GM12875 (cell line): ENCODE measurements at regions not wholly inside any gene's neighbourhood (a gene's known extent, or its start where the extent isn't known, plus 50 kb on each side); places are given as distances from the start of the nearest gene placed in this dataset.

ENCODE experiments used
- H3K4me3 ChIP-seq: one replicate; pipeline ENCODE4 v1.5.1; 2011; ENCODE audit warnings: low read depth, low read length, control low read depth
- TF ChIP-seq, protein P1 (sequence below): IDR thresholded peaks from 2 replicates; pipeline ENCODE4 v1.5.1; 2011; ENCODE audit warnings: low read depth, mild to moderate bottlenecking, control low read depth, inconsistent platforms, low read length, moderate library complexity, borderline replicate concordance; ENCODE audit not compliant: insufficient read depth

DNA sequence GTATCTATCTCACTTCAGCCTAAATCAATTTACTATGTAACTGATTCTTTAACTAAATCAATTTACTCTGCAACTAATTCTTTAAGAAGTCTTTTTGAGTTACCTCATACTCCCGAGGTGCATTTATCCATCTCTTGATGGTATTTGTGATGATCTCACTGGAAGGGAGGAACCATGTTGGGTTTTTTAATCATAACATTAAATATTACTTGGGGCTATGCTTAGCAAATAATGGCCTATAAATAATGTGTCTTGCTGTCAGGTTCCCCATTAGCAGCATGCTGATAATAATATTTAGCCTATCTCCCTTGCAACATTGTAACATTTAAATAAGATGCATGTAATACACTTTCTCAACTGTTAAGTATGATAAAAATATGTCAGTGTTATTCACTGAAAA lies 411.3 kb downstream of the SLITRK1 start:
- no peak overlapping the region for H3K4me3 ChIP-seq
- TF ChIP-seq, protein P1, sequence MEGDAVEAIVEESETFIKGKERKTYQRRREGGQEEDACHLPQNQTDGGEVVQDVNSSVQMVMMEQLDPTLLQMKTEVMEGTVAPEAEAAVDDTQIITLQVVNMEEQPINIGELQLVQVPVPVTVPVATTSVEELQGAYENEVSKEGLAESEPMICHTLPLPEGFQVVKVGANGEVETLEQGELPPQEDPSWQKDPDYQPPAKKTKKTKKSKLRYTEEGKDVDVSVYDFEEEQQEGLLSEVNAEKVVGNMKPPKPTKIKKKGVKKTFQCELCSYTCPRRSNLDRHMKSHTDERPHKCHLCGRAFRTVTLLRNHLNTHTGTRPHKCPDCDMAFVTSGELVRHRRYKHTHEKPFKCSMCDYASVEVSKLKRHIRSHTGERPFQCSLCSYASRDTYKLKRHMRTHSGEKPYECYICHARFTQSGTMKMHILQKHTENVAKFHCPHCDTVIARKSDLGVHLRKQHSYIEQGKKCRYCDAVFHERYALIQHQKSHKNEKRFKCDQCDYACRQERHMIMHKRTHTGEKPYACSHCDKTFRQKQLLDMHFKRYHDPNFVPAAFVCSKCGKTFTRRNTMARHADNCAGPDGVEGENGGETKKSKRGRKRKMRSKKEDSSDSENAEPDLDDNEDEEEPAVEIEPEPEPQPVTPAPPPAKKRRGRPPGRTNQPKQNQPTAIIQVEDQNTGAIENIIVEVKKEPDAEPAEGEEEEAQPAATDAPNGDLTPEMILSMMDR = no peak

DNA sequence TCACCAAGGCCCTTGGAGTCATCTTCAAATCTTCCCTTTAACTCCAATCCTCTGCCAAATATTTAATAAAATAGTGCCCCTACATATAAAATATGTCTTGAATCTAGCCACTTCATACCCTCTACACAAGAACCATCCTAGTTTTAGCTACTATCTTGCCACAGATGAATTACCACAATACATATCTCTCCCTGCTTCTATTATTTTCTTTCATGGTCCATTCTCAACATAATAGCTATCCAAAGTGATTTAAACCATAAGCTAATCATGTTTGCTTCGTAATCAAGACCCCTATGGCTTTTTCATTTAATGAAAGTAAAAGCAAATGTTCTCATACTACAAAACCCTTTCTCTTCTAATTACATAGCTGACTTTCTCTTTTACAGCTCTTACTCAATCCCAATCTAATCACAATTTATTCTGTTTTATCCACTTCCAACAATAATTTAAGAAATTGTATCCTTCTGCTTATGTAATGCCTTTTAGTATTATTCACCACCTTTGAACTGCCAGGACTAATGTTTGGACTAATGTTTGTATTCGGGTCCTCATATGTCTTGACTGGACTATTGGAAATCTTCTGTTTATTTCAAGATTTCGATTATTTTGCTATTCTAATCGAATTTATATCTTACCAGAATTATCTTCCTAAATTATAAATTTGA lies 412.0 kb downstream of the SLITRK1 start:
- TF ChIP-seq, protein P1 = no peak
- no peak overlapping the region for H3K4me3 ChIP-seq

DNA sequence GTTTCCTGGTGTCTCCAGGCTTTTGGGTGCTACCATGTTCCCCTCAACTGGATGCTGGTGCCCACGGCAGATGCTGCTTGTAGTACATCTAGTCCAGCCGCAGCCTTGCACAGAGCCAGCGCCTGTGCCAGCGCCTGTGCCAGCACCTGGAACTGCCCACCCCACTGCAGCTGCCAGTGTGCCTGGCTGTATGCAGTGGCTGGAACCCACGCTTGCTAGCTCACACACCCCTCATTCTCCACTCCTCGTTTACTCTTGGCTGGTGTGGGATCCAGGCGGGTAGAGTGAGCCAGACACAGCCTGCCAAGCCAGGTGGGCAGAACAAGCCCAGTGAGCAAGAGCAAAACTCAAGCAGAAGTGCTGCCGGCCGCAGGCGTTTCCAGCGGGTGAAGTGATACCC lies 428.6 kb downstream of the SLITRK1 start:
- TF ChIP-seq, protein P1 = no peak
- no peak overlapping the region for H3K4me3 ChIP-seq

DNA sequence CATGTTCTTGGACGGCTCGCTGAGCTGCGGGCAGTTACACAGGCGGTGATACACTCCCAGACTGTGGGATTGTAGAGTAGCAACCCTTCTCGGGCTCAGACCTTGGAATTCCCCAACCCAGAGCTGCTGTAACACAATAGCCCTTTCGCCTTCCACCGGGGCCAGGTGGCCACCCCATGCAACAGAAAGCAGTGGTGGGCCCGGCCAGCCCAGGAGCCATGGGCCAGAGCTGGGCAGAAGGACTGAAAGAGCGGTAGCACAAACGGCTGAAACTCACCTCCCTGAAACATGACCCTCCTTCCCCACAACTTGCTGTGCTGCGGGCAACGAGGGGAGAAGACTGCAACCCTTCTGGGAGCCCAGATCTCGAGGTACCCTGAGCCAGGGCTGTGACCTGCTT lies 429.0 kb downstream of the SLITRK1 start:
- H3K4me3 ChIP-seq = no peak overlapping the region
- TF ChIP-seq, protein P1 = no peak

DNA sequence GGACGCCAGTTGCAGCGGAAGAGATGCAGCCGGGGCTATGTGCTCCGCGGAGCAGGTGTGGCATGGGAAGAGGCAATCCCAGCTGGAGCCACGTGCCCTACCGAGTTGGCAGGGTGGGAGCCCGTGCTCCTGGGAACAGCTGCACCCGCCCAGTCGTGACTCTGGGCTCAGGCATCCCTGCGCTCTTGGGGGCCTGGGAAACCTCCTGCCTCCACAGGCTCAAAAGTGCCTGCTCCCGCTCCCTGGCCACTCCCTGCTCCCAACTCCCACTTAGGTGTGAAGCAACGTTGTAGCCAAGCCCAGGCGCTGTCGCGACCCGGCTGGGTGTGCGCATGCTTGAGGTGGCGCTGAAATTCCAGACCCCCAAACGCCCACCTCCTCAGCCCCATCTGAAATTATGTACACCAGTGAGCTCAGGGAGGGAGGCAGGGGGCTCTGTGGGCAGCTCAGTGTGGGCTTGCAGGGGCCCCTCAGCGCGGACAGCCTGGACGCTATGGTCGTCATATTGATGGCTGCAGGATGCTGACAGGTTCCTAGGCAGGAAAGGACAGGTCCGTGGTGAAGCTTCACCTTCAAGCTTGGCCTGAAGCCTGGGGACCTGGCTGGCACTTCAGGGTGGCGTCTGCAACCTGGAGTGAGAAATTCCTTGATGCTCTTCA lies 429.9 kb downstream of the SLITRK1 start:
- no peak overlapping the region for H3K4me3 ChIP-seq
- TF ChIP-seq, protein P1 = no peak

DNA sequence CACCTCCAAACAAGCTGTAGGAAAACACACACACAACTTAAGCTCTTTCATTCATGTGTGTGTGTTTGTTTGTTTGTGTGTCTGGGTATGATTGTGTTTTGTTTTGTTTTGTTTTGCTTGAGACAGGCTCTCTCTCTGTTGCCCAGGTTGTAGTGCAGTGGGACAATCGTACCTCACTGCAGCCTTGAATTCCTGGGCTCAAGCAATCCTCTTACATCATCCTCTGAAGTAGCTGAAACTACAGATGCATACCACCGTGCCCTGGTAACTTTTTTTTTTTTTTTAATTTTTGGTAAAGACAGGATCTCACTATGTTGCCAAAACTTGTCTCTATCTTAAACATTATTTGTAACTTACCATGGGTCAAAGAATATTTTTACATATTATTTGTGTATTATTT lies 431.7 kb downstream of the SLITRK1 start:
- TF ChIP-seq, protein P1 = no peak
- H3K4me3 ChIP-seq = no peak overlapping the region
